ENCODE measurements at regions not wholly inside any gene's neighbourhood (a gene's known extent, or its start where the extent isn't known, plus 50 kb on each side); places are given as distances from the start of the nearest gene placed in this dataset.

- no TSS peak for BruUV-seq (replicated peaks)
- WGBS, 2 experiments (ENCODE audit: extremely low coverage in 2 of 2, insufficient read length in 1 of 2) = no CpG with 5 or more reads among the region's 1 CpG
- H2BK15ac ChIP-seq (ENCODE audit: low read depth, low read length) = no peak overlapping the region
- in situ Hi-C loops (cut with MboI; ENCODE audit: low sequenced_read_pairs) (no loop called here), dilution Hi-C loops (cut with HindIII; ENCODE audit: low sequenced_read_pairs, unreplicated experiment) (no loop called here), intact Hi-C loops (cut with micrococcal nuclease) (no loop called here)
- TF ChIP-seq CTCF (conservative IDR thresholded peaks at IDR 0.05; ENCODE audit: low read depth, low read length) (no peak), SMC3 (IDR thresholded peaks at IDR 0.05; ENCODE audit: low read depth, low read length) (no peak), RFX5 (IDR thresholded peaks at IDR 0.05; ENCODE audit: low read depth, low read length) (no peak), NFE2L2 (IDR thresholded peaks at IDR 0.05; ENCODE audit: low read depth, low read length) (peak; percentile 80), ELK1 (IDR thresholded peaks at IDR 0.05; ENCODE audit: borderline replicate concordance, low read depth, low read length) (no peak), RAD21 (IDR thresholded peaks at IDR 0.05; ENCODE audit: low read length) (no peak), POLR2A (IDR thresholded peaks at IDR 0.05; ENCODE audit: low read depth, low read length) (no peak)
- no peak overlapping the region for H4K8ac ChIP-seq (ENCODE audit: low read depth in 2 of 2, low read length in 2 of 2)
- no peak for DNase-seq
- H2BK5ac ChIP-seq (ENCODE audit: low read depth, low read length, poor library complexity, severe bottlenecking) = no peak overlapping the region
- H3K23ac ChIP-seq (ENCODE audit: low read depth, low read length) = no peak overlapping the region
- no peaks in the 10 kb centered on the region for H3K9me1 ChIP-seq (ENCODE audit: insufficient read depth, low read length)
- H3K27me3 ChIP-seq (ENCODE audit: control insufficient read depth, insufficient read depth, low read length) = peaks cover 2% of the 10 kb centered on the region
- H3K4me3 ChIP-seq (ENCODE audit: insufficient read depth, low read depth, low read length) = no peak overlapping the region
- H3K14ac ChIP-seq (replicated peaks; ENCODE audit: low read depth, low read length) = no peak overlapping the region
- no peak overlapping the region for H3K56ac ChIP-seq (ENCODE audit: extremely low read depth, insufficient read depth, low read length)
- H2AFZ ChIP-seq (replicated peaks; ENCODE audit: low read length, poor library complexity) = no peak overlapping the region
- no peaks in the 10 kb centered on the region for H3K36me3 ChIP-seq (ENCODE audit: control insufficient read depth, insufficient read depth, low read length)
- no peak overlapping the region for H4K5ac ChIP-seq (ENCODE audit: low read depth, low read length)
- H2AK9ac ChIP-seq (replicated peaks; ENCODE audit: low read depth, low read length, poor library complexity) = no peak overlapping the region
- no peaks in the 10 kb centered on the region for H3K79me1 ChIP-seq (ENCODE audit: low read depth in 1 of 2, low read length in 2 of 2)
- no peak overlapping the region for H3K4me2 ChIP-seq (ENCODE audit: low read depth, low read length)
- H3K18ac ChIP-seq (ENCODE audit: low read depth, low read length) = no peak overlapping the region
- H3K27ac ChIP-seq (ENCODE audit: insufficient read depth, low read length) = no peak overlapping the region
- H2BK120ac ChIP-seq (ENCODE audit: low read depth, low read length) = no peak overlapping the region
- POLR2A ChIA-PET (ENCODE audit: unreplicated experiment) = interaction anchor here (0.6 kb wide), 1 partner anchor 38 kb away, joined by 3 read pairs; no protein-coding TSS in a partner anchor
- no peak overlapping the region for H4K91ac ChIP-seq (ENCODE audit: insufficient read depth, low read depth, low read length)
- no peaks in the 10 kb centered on the region for H3K4me1 ChIP-seq (ENCODE audit: control insufficient read depth, insufficient read depth, low read length)
- H4K20me1 ChIP-seq (ENCODE audit: insufficient read depth, low read length) = no peaks in the 10 kb centered on the region
- ATAC-seq (ENCODE audit: low read depth) = no peak
- no peaks in the 10 kb centered on the region for H3K9me3 ChIP-seq (ENCODE audit: control insufficient read depth, insufficient read depth, low read length)
- no peak overlapping the region for H3K4ac ChIP-seq (ENCODE audit: low read depth, low read length)
- H3K9ac ChIP-seq (ENCODE audit: low read depth, low read length) = no peak overlapping the region
- H2AK5ac ChIP-seq (ENCODE audit: low read depth, low read length) = no peak overlapping the region
- CTCF ChIA-PET = no interaction called here
- H2BK20ac ChIP-seq (ENCODE audit: low read depth, low read length) = no peak overlapping the region
Measured at GRCh38 chr4:138941037-138941436, 74.5 kb upstream of the NOCT start.
